GM04503 (cell line): ENCODE measurements at regions not wholly inside any gene's neighbourhood (a gene's known extent, or its start where the extent isn't known, plus 50 kb on each side); places are given as distances from the start of the nearest gene placed in this dataset.
A peak's percentile ranks its signal among the peaks of the same experiment; 100 is the strongest.

Experiments used
- DNase-seq: peaks from one replicate; pipeline ENCODE4 v3.0.0-alpha.2; 2012; ENCODE audit warnings: low read depth

DNA sequence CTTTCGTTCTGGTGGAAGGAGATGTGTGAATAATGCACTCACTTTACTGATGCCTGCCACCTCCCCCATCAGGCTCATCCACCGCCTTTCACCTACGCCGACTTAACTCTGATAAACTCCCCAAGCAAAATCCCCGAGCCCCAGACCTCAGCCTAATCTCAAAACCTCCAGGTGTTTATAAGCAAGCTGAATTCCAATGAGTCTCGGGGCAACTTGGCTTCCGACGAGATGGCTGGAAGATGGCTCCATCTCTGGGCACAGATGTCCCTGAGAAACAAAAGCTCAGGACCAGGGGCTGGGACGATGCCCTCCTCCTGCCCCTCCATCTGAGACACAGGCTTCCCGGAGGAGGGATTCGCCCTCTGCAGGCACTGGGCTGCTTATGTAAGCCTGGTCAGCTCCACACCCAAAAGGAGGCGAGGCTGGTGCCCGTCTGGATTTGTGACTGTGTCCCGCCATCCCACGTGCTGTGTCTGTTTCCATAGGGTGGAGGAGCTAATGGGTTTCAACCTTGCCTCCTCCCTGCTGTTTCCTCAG, 386.4 kb upstream of the TNRC6C start:
- no peak for DNase-seq

GRCh38 chr17:77572851-77573250, 385.7 kb upstream of the TNRC6C start:
- no peak for DNase-seq

- no peak for DNase-seq
Measured at GRCh38 chr17:77577491-77577890, 381.0 kb upstream of the TNRC6C start.

DNA sequence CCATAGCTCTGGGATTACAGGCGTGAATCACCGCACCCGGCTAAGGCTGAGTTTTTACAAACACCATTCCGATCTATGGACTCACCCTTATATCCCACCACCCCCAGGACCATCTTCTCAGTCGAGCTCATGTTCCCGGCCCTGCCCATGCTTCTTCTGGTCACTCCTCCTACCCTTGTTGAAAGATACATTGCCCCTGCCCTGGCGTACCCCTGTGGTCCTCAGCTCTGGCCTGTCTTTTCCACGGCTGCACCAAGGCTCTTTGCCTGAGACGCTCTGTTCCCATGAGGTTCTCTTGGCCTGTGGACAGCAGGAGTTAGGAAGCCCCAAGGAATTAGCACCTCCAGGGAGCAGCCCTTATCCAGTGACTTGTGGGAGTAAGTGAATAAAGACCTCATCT, 379.4 kb upstream of the TNRC6C start:
- DNase-seq = no peak

DNA sequence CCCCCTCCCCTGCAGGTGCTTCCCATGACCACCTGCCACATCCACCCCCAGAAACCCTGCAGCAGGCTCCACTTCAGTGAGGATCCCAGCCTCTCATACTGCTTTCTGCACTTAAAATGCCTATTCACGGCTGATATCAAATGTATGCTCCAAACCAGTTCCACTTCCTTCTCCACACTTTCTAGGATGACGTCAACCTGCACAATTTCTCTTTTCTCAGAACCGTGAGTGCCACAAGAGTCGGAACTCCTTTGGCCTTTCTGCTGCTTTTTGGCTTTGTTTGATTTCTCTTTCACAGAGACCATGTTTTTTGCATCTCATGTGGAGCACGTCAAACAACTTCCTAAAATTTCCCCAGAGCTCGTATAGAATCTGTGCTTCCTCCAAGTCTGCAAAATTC, 378.8 kb upstream of the TNRC6C start:
- no peak for DNase-seq

GRCh38 chr17:77580531-77581270, 377.8 kb upstream of the TNRC6C start:
- DNase-seq = no peak

DNA sequence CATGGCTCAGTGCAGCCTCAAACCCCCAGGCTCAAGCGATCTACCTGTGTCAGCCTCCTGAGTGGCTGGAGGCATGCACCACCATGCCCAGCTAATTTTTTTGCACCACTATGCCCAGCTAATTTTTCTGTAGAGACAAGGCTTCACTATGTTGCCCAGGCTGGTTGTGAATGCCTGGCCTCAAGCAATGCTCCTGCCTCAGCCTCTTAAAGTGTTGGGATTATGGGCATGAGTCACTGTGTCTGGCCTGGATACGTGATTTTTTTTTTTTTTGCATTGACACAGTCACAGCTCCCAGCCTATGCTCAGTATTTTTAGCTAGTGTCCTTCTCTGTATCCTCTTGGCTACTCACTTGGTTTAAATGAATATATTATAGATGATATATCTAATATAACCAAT, 377.0 kb upstream of the TNRC6C start:
- DNase-seq = peak; percentile 25

GRCh38 chr17:77585142-77585860, 373.2 kb upstream of the TNRC6C start:
- no peak for DNase-seq

DNA sequence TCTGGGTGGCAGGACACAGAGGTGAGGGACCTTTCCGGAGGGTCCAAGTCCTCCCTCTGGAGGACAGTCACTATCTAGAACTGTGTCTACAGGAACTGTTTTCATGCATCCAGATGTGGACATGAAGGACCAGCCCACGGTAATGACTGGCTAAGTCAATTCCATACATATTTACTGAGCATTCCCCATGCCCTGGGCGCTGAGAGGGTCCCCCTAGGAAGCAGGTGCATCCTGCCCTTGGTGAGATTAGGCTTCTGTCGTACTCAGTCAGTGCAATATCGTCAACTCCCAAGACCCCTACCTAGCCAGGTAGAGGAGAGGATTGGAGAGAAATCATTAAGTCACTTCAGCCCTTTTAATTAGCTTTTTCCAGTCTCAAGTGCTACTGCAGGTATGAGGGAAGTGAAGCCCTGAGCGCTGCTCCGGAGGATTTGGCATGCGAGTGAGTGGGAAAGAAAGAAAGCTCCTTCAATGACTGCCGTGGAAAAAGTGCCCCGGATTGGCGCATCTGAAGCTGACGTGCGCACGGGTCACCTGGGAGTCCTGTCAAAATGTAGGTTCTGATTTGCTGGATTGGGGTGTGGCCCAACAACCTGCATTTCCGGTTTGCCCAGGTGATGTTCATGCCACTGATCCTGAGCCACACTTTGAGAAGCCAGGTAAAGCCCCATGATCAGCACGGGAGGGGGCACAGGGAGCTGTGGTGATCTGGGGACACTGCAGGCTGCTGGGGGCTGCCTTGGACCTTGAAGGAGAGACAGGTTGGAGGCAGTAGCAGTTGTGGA, 367.4 kb upstream of the TNRC6C start:
- no peak for DNase-seq

- no peak for DNase-seq
Measured at GRCh38 chr17:77592106-77592865, 366.2 kb upstream of the TNRC6C start.

DNA sequence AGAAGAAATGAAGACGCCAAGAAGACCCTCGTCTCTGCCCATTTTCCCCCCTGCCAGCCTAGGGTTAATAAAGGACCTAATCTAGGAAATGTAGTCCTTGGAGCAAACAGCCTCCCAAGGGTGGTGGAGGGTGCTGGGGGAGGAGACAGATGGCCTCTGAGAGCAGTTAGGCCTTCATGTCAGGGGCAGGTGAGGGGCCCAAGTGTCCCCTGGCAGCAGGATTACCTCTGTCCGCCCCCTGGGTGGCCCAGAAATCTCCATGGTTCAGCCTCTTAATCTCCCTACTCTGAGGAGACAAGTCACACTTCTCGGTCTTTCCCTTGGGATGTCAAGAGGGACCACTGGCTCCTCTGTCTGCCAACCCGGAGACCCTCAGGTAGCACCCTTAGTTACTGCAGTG, 365.4 kb upstream of the TNRC6C start:
- no peak for DNase-seq

DNA sequence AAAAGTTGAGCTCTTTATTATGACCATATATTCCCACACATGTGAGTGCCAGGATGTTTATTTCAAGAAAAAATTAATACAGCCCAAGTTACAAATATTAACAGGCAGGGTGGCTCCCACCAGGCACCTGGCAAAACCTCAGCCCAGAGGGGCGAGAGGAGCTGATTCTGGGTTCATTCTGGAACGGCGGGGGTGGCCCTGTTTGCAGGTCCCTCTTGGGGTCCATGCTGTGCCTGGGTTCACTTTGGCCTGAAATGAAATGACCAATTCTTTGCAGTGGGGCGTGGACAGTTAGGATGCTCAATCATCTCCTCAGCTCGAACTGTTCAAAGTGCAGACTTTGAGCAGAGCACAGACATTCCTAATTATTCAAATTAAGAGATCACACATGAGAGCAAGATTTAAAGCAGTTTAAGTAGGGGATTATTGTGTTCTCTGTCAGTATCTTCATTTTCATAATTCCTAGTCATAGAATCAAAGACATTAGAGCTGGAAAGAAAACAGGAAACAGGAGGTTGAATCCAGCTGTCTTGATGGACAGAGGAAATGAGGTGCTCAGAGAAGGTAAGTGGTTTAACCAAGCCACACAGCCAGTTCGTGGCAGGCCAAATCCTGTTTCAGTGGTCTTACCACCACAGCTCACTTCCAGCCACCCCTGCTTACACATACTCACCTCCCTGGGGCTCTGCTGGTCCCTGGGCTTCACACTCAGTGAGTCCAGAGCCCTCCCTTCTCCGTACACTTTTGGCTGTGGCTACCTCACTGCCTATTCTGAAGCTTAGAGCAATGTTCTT, 363.9 kb upstream of the TNRC6C start:
- DNase-seq = no peak

GRCh38 chr17:77596491-77597417, 361.7 kb upstream of the TNRC6C start:
- no peak for DNase-seq

GRCh38 chr17:77597418-77598240, 360.9 kb upstream of the TNRC6C start:
- DNase-seq = no peak

- DNase-seq = no peak
Measured at GRCh38 chr17:77598241-77598620, 360.3 kb upstream of the TNRC6C start.

DNA sequence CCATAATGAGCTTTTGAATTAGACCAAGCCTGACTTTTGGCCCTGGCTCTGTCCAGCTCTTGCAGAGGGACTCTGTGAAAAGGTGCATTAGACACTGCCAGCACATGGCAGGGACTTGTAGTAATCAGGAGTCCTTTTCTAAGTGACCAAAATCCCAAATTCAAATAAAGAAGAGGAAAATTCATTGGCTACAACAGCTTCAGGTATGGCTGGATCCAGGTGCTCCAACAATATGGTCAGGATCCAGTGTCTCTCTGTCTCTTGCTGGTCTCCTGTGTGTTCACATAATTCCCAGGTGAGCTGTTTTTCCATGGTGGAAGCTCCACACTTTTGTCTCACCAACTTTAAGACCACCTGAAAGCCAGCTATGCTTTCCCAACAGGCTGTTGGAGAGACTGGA, 358.8 kb upstream of the TNRC6C start:
- DNase-seq = no peak

GRCh38 chr17:77600346-77600745, 358.2 kb upstream of the TNRC6C start:
- DNase-seq = no peak

GRCh38 chr17:77601054-77601979, 357.2 kb upstream of the TNRC6C start:
- no peak for DNase-seq
